ENCODE measurements at regions not wholly inside any gene's neighbourhood (a gene's known extent, or its start where the extent isn't known, plus 50 kb on each side); places are given as distances from the start of the nearest gene placed in this dataset.

DNA sequence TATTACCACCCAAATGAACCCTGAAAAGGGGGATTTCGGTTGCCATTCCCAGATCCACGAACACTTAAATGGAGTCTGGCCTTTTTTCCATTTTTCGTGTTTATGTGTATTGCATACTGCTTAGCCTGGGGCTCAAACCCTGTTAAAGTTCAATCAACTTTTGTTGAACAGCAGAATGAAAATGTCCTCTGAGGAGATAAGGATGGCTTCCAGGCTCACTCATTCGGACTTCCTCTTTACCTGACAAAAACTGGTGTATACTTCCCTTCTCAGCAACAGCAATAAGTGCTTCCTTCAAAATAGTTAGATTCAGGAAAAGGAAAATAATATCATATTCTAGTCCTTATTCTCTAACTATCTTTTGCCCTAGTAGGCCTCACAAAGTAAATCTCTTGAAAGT, 61.1 kb upstream of the ARID5B start:
- Histone ChIP-seq H3K4me3 (no peak overlapping the region), H3K27me3 (no peaks in the 10 kb centered on the region), H3K9me3 (no peaks in the 10 kb centered on the region), H3K36me3 (no peaks in the 10 kb centered on the region), H3K4me1 (no peaks in the 10 kb centered on the region), H3K27ac (no peak overlapping the region)
- TF ChIP-seq POLR2A (IDR thresholded peaks at IDR 0.05) (no peak), CTCF (IDR thresholded peaks at IDR 0.05) (no peak)
- intact Hi-C loops (cut with DNase I; ENCODE audit: low total_unique reads), result no loop called here
- DNase-seq, result no peak

DNA sequence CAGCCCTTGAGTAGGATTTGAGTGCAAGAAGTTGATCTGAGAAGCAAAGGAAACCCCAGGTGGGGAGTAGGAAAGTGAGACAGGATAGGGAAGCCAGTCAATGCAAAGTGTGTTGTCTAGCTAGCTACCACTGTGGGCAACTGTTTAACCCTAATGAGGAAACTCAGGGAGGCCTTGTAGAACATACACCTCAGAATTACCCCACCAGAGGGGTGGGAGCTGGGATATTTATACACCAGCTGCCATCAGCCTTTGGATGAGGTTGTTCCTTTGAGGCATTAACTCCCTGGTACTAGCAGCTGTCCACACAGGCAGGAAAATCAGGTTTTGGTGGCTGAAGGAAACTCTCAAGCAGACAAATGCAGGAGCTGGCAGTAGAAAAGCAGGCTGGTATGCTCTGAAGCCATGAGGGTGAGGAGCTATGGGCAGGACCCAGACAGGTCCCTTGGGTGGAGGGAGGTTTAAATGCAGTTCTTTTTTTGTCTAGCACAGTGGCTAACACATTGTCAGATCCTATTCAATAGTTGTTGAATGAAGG, 60.1 kb upstream of the ARID5B start:
- DNase-seq, result no peak
- no peak overlapping the region for H3K4me3 ChIP-seq
- no peaks in the 10 kb centered on the region for H3K9me3 ChIP-seq
- no peaks in the 10 kb centered on the region for H3K4me1 ChIP-seq
- no peak for TF ChIP-seq POLR2A (IDR thresholded peaks at IDR 0.05)
- no peak for TF ChIP-seq CTCF (IDR thresholded peaks at IDR 0.05)
- H3K27ac ChIP-seq, result no peak overlapping the region
- H3K27me3 ChIP-seq, result no peaks in the 10 kb centered on the region
- no peaks in the 10 kb centered on the region for H3K36me3 ChIP-seq
- intact Hi-C loops (cut with DNase I; ENCODE audit: low total_unique reads), result no loop called here

- H3K4me3 ChIP-seq, result no peak overlapping the region
- no peak for DNase-seq
- no peaks in the 10 kb centered on the region for H3K27me3 ChIP-seq
- H3K36me3 ChIP-seq, result no peaks in the 10 kb centered on the region
- TF ChIP-seq CTCF (IDR thresholded peaks at IDR 0.05) (no peak), POLR2A (IDR thresholded peaks at IDR 0.05) (no peak)
- intact Hi-C loops (cut with DNase I; ENCODE audit: low total_unique reads), result no loop called here
- H3K4me1 ChIP-seq, result no peaks in the 10 kb centered on the region
- H3K27ac ChIP-seq, result no peak overlapping the region
- no peaks in the 10 kb centered on the region for H3K9me3 ChIP-seq
Measured at GRCh38 chr10:61842755-61843497, 58.6 kb upstream of the ARID5B start.

GRCh38 chr10:61844116-61844822, 57.2 kb upstream of the ARID5B start:
- Histone ChIP-seq H3K4me3 (no peak overlapping the region), H3K27me3 (no peaks in the 10 kb centered on the region), H3K36me3 (no peaks in the 10 kb centered on the region), H3K9me3 (no peaks in the 10 kb centered on the region), H3K4me1 (no peaks in the 10 kb centered on the region), H3K27ac (no peak overlapping the region)
- TF ChIP-seq CTCF (IDR thresholded peaks at IDR 0.05) (no peak), POLR2A (IDR thresholded peaks at IDR 0.05) (no peak)
- intact Hi-C loops (cut with DNase I; ENCODE audit: low total_unique reads), result no loop called here
- DNase-seq, result no peak

Measured in uterus (tissue), 3 donors.